GM18502 (cell line): ENCODE measurements at regions not wholly inside any gene's neighbourhood (a gene's known extent, or its start where the extent isn't known, plus 50 kb on each side); places are given as distances from the start of the nearest gene placed in this dataset.
"Not testable (repeated sequence)": the region's sequence is repeated elsewhere in the genome, so short reads cannot be mapped to it uniquely, and the experiment has no call there.

Source experiments
- ATAC-seq: cut with Tn5 transposase; IDR thresholded peaks from one replicate; pipeline ENCODE4 v1.9.1; 2021; ENCODE audit warnings: mild to moderate bottlenecking; ENCODE audit not compliant: unreplicated experiment, poor library complexity

DNA sequence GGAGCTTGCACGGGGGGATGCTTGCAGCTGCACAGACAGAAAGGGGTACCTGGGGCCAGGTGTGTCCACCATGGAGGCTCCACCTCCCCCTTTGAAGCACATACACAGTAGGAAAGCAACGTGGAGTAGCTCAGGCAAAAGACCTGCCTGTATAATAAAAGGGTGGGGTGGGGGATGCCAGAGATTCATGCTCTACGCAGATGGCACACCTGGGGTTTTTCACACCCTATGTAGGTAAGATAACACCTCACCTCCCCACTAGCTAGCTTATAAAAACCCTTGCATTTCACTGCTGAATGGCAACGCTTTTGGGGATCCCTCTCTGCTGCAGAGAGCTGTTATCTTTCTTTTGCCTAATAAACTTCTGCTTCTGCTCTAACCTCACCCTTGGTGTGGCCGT lies 317.3 kb downstream of the KLF13 start:
- ATAC-seq, result not testable (repeated sequence)

GRCh38 chr15:31644761-31645160 lies 318.1 kb downstream of the KLF13 start:
- not testable (repeated sequence) for ATAC-seq

- ATAC-seq, result not testable (repeated sequence)
Observed at GRCh38 chr15:31647337-31647826, 320.7 kb downstream of the KLF13 start.

- ATAC-seq, result not testable (repeated sequence)
Observed at GRCh38 chr15:31649634-31650033, 323.0 kb downstream of the KLF13 start.

GRCh38 chr15:31650055-31650701 lies 323.5 kb downstream of the KLF13 start:
- ATAC-seq, result not testable (repeated sequence)

GRCh38 chr15:31656915-31657314 lies 330.3 kb downstream of the KLF13 start:
- not testable (repeated sequence) for ATAC-seq

DNA sequence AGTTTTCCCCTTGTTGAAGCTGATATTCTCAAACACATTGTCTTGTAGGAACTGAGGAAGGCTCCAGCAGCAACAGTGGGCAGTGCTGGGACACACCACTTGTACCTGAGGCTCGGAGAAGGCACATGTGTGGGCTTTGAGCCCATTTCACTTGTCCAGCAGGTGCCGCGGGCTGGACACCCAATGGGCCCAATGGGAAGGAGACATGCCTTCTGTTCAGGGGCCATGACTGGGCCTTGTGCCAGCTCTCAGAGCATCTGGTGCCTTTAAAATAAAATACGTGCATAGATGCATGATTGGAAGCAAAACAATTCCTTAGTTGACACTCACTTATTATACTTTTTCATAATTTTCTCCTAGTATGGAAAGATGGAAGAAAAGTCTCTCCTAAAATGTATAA lies 334.2 kb downstream of the KLF13 start:
- no peak for ATAC-seq

DNA sequence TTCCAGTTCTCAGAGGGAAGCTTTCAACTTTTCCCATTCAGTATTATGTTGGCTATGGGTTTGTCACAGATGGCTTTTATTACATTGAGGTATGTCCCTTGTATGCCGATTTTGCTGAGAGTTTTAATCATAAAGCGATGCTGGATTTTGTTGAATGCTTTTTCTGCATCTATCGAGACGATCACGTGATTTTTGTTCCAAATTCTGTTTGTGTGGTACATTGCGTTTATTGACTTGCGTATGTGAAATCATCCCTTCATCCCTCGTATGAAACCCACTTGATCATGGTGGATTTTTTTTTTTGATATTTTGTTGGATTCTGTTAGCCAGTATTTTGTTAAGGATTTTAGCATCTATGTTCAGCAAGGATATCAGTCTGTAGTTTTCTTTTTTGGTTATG lies 339.1 kb downstream of the KLF13 start:
- not testable (repeated sequence) for ATAC-seq

- ATAC-seq, result not testable (repeated sequence)
Observed at GRCh38 chr15:31669158-31669908, 342.7 kb downstream of the KLF13 start.

- not testable (repeated sequence) for ATAC-seq
Observed at GRCh38 chr15:31673263-31673662, 346.6 kb downstream of the KLF13 start.

- not testable (repeated sequence) for ATAC-seq
Observed at GRCh38 chr15:31681529-31682259, 348.6 kb upstream of the CHRNA7 start.

GRCh38 chr15:31687088-31687487 lies 343.2 kb upstream of the CHRNA7 start:
- ATAC-seq, result not testable (repeated sequence)

GRCh38 chr15:31696509-31696908 lies 333.8 kb upstream of the CHRNA7 start:
- ATAC-seq, result not testable (repeated sequence)

DNA sequence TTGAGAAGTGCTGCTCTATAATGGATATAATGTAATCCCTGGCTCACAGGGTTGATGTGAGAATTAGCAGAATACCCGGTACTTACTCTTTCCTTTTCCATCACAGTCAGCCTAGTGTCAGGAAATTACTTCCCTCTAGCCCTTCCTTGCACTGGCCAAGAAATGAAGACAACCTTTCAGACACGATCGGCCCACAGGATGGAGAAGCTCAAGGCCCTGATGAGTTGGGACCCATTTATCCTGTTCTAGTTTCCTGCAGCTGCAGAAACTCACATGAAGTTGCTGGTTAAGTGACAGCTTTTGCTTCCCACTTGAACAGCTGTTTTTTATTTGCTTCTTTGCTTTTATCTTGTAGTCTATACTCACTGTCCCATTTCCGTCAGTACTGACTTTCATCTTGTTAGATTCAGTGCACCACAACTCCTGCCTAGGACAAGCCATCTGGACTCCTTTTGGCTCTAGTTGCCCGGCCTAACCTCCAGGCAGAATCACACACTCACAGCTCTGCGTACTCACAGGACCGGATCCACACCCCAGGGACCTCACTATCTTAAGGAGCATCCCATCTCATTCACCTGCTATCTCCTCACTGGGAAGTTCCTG lies 325.1 kb upstream of the CHRNA7 start:
- ATAC-seq, result not testable (repeated sequence)

DNA sequence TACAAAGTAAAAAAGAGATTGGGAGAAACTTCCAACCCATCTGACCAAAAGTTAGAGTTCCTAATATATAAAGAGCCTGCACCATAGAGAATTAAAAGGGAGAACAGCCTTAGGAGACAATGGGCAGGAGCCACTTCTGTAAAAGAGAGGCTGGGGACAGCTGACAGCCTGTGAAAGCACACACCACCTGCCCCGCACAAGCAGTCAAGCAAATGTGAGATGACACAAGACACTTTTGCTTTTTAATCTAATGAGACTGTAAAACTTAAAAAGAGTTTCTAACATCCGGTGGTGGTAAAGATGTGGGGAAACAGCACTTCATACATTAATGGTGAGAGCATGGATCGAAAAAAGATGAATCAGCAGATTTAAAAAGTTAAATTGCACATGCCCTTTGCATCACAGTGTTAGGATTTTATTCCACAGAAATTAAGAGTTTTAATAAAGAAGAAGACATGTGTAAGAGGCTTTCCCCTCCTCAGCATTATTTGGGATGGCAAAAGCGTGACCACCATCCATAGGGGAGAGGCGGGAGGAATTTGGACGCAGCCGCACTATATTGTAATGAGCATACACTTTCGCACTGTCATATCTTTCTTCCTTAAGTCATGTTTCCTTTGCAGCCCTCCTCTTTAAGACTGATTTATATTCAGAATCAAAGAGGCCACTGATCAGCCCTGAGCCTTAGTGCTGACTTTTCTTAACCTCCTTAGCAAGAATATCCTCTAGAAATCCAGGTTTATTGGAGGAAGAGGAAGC lies 322.2 kb upstream of the CHRNA7 start:
- ATAC-seq, result peak; percentile 66

GRCh38 chr15:31708703-31709327 lies 321.5 kb upstream of the CHRNA7 start:
- peak; percentile 89 for ATAC-seq

DNA sequence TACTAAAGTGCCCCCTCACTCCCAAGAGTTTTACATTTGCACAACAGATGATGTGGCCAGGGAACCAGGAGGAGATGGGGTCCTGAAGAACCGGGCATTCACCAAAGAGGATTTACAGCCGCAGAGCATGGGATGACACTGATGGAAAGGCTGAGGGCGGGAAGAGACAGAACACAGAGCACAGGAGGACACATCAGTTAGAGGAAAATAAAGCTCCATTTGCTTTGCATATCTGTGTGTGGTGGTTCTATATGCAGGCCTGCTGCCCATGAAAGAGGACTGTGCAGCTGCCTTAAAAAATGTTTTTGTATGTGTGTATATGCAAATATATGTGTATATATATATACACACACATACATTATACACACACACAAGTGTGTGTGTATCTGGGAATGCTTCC lies 320.8 kb upstream of the CHRNA7 start:
- ATAC-seq, result not testable (repeated sequence)

DNA sequence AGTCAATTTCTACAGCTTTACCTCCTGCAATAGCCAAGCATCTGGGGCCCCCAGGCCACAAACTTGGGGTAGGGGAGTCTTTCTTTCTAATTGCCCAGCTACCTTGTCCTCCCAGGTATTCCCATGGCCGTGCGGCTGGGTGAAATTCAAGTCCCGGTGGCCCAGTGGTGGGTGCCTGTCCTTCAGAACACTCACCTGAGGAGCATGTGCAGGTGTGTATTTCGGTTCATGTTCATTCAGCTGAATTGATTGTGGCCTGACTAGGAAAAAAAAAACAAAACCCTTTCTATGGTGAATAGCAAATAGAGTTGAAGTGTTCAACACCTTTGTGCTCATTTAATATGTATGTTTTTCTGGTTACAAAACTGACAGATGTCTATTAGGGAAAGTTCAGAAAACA lies 319.5 kb upstream of the CHRNA7 start:
- ATAC-seq, result not testable (repeated sequence)

DNA sequence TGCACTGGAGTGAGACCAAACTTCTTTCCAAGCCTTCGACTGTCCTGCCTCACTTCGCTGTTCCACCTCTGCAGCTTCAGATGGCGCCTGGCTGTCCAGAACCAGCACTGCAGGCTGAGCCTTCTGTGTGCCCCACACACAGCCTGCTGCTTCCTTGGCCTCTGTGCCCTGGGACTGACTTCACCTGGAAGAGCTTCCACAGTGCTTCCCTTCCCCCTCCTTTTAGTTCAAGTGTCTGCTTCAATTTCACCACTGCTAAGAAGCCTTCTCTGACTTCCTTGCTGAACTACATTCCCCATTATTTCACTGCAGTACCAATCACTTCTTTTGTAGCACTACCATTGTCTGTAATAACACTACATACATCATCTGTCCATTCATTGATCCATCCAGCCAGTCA lies 315.1 kb upstream of the CHRNA7 start:
- not testable (repeated sequence) for ATAC-seq
